M059J (cell line): ENCODE measurements at regions not wholly inside any gene's neighbourhood (a gene's known extent, or its start where the extent isn't known, plus 50 kb on each side); places are given as distances from the start of the nearest gene placed in this dataset.
"Not testable (repeated sequence)": the region's sequence is repeated elsewhere in the genome, so short reads cannot be mapped to it uniquely, and the experiment has no call there.

Experiments
- DNase-seq: peaks from one replicate; pipeline ENCODE4 v3.0.0-alpha.2; 2012; ENCODE audit warnings: low read depth

GRCh38 chr5:143898916-143899591, 87.1 kb downstream of the HMHB1 start:
- DNase-seq, result no peak

GRCh38 chr5:143908959-143909358, 97.0 kb downstream of the HMHB1 start:
- no peak for DNase-seq

- DNase-seq, result peak; percentile 86
Observed at GRCh38 chr5:143913008-143913752, 101.2 kb downstream of the HMHB1 start.

GRCh38 chr5:143914756-143915155, 102.8 kb downstream of the HMHB1 start:
- DNase-seq, result no peak

GRCh38 chr5:143916451-143916850, 104.5 kb downstream of the HMHB1 start:
- DNase-seq, result no peak

GRCh38 chr5:143918961-143919360, 107.0 kb downstream of the HMHB1 start:
- no peak for DNase-seq

GRCh38 chr5:143920772-143921171, 108.8 kb downstream of the HMHB1 start:
- DNase-seq, result peak; percentile 33

- DNase-seq, result peak; percentile 86
Observed at GRCh38 chr5:143921525-143922311, 109.8 kb downstream of the HMHB1 start.

- peak; percentile 89 for DNase-seq
Observed at GRCh38 chr5:143922718-143923117, 110.8 kb downstream of the HMHB1 start.

GRCh38 chr5:143923634-143924266, 111.8 kb downstream of the HMHB1 start:
- DNase-seq, result peak; percentile 78

- peak; percentile 38 for DNase-seq
Observed at GRCh38 chr5:143924311-143924978, 112.5 kb downstream of the HMHB1 start.

- DNase-seq, result not testable (repeated sequence)
Observed at GRCh38 chr5:143924979-143925325, 113.0 kb downstream of the HMHB1 start.

- peak; percentile 8 for DNase-seq
Observed at GRCh38 chr5:143929486-143929885, 117.5 kb downstream of the HMHB1 start.

GRCh38 chr5:143930561-143930960, 118.6 kb downstream of the HMHB1 start:
- DNase-seq, result no peak

- DNase-seq, result peak; percentile 35
Observed at GRCh38 chr5:143931476-143931875, 119.5 kb downstream of the HMHB1 start.

GRCh38 chr5:143931986-143932385, 120.0 kb downstream of the HMHB1 start:
- DNase-seq, result no peak

GRCh38 chr5:143932584-143932983, 120.6 kb downstream of the HMHB1 start:
- DNase-seq, result peak; percentile 62

GRCh38 chr5:143933451-143933850, 121.5 kb downstream of the HMHB1 start:
- DNase-seq, result peak; percentile 52

- no peak for DNase-seq
Observed at GRCh38 chr5:143934821-143935220, 122.9 kb downstream of the HMHB1 start.

GRCh38 chr5:143938230-143938629, 126.3 kb downstream of the HMHB1 start:
- DNase-seq, result peak; percentile 37

- no peak for DNase-seq
Observed at GRCh38 chr5:143946837-143947236, 134.9 kb downstream of the HMHB1 start.

- DNase-seq, result no peak
Observed at GRCh38 chr5:143947313-143947712, 135.4 kb downstream of the HMHB1 start.
